ENCODE measurements at regions not wholly inside any gene's neighbourhood (a gene's known extent, or its start where the extent isn't known, plus 50 kb on each side); places are given as distances from the start of the nearest gene placed in this dataset.
"Not testable (repeated sequence)": the region's sequence is repeated elsewhere in the genome, so short reads cannot be mapped to it uniquely, and the experiment has no call there.

GRCh38 chr5:58201922-58202648 lies 257.8 kb downstream of the PLK2 start:
- DNase-seq (ENCODE audit: low spot score): no peak

- no peak for DNase-seq (ENCODE audit: low spot score)
Observed at GRCh38 chr5:58200451-58200850, 259.4 kb downstream of the PLK2 start.

- DNase-seq (ENCODE audit: low spot score): no peak
Observed at GRCh38 chr5:58199087-58199486, 260.8 kb downstream of the PLK2 start.

GRCh38 chr5:58198330-58198729 lies 261.6 kb downstream of the PLK2 start:
- DNase-seq (ENCODE audit: low spot score): no peak

GRCh38 chr5:58197875-58198274 lies 262.0 kb downstream of the PLK2 start:
- no peak for DNase-seq (ENCODE audit: low spot score)

GRCh38 chr5:58191443-58191842 lies 268.4 kb downstream of the PLK2 start:
- DNase-seq (ENCODE audit: low spot score): no peak

- no peak for DNase-seq (ENCODE audit: low spot score)
Observed at GRCh38 chr5:58188262-58188651, 271.6 kb downstream of the PLK2 start.

GRCh38 chr5:58187432-58188261 lies 272.2 kb downstream of the PLK2 start:
- no peak for DNase-seq (ENCODE audit: low spot score)

GRCh38 chr5:58185801-58186200 lies 274.1 kb downstream of the PLK2 start:
- DNase-seq (ENCODE audit: low spot score): no peak

GRCh38 chr5:58185397-58185796 lies 274.5 kb downstream of the PLK2 start:
- no peak for DNase-seq (ENCODE audit: low spot score)

GRCh38 chr5:58184910-58185309 lies 275.0 kb downstream of the PLK2 start:
- DNase-seq (ENCODE audit: low spot score): no peak

- DNase-seq (ENCODE audit: low spot score): no peak
Observed at GRCh38 chr5:58183786-58184085, 276.1 kb downstream of the PLK2 start.

- no peak for DNase-seq (ENCODE audit: low spot score)
Observed at GRCh38 chr5:58183078-58183785, 276.7 kb downstream of the PLK2 start.

GRCh38 chr5:58182287-58182841 lies 277.5 kb downstream of the PLK2 start:
- DNase-seq (ENCODE audit: low spot score): no peak

GRCh38 chr5:58181578-58182286 lies 278.2 kb downstream of the PLK2 start:
- DNase-seq (ENCODE audit: low spot score): no peak

GRCh38 chr5:58172946-58173345 lies 286.9 kb downstream of the PLK2 start:
- no peak for DNase-seq (ENCODE audit: low spot score)

- no peak for DNase-seq (ENCODE audit: low spot score)
Observed at GRCh38 chr5:58165152-58165551, 294.7 kb downstream of the PLK2 start.

GRCh38 chr5:58161889-58162288 lies 298.0 kb downstream of the PLK2 start:
- DNase-seq (ENCODE audit: low spot score): not testable (repeated sequence)

GRCh38 chr5:58156973-58157701 lies 302.7 kb downstream of the PLK2 start:
- no peak for DNase-seq (ENCODE audit: low spot score)

GRCh38 chr5:58156361-58156760 lies 303.5 kb downstream of the PLK2 start:
- DNase-seq (ENCODE audit: low spot score): no peak

GRCh38 chr5:58153255-58153654 lies 306.6 kb downstream of the PLK2 start:
- DNase-seq (ENCODE audit: low spot score): no peak
